ENCODE measurements at regions not wholly inside any gene's neighbourhood (a gene's known extent, or its start where the extent isn't known, plus 50 kb on each side); places are given as distances from the start of the nearest gene placed in this dataset.

DNA sequence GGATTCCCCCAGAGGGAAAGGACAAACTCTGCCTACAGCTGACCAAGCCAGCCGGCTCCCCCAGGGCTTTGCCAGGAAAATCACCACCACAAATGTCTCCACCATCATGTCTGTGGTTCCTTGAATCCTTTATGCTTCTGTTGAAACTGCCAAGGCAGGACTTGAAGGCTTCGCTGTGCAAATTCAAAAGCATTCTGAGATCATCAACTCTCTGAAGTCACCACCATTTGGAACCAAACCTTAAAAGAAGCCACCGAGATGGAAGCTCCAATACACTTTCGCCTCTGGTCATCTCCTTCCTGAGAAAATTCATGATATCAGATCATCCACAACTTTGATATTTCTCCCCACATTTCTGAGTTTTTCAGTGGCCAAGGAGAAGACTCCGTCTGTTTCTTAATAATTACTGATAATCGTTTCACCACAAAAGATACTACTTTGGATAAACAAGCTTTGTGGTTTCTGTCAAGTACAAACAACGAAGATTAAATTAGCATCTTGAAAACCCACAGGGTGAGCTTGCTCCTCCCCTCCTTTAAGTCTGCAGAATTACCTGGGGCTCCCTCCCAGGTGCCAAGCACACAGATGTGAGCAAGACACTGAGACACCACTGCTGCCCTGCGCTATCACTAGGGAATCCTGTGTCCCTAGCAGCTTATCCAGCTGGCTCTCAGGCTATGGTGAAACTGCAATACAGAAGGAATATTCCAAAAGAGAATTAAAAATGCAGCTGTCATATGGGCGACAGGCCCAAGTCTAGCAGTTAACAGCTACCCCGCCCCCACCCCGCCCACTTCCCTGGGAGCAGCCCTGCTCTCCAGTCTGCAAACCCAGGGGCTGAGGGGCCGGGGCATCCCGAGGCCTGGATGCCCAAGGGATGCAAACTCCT lies 125.0 kb upstream of the TBL1X start:
- peak overlapping the region; percentile 76 for H3K27ac ChIP-seq
- H3K9me3 ChIP-seq (ENCODE audit: low read depth), result no peaks in the 10 kb centered on the region
- DNase-seq (ENCODE audit: low read depth in 1 of 2, low spot score in 1 of 2), result peak in 1 of 2 donors; percentile 50
- H3K4me1 ChIP-seq (ENCODE audit: low read depth), result peaks cover 22% of the 10 kb centered on the region
- H3K27me3 ChIP-seq, result no peaks in the 10 kb centered on the region
- H3K4me3 ChIP-seq, result no peak overlapping the region
- H3K36me3 ChIP-seq, result no peaks in the 10 kb centered on the region
- TF ChIP-seq, protein P1, sequence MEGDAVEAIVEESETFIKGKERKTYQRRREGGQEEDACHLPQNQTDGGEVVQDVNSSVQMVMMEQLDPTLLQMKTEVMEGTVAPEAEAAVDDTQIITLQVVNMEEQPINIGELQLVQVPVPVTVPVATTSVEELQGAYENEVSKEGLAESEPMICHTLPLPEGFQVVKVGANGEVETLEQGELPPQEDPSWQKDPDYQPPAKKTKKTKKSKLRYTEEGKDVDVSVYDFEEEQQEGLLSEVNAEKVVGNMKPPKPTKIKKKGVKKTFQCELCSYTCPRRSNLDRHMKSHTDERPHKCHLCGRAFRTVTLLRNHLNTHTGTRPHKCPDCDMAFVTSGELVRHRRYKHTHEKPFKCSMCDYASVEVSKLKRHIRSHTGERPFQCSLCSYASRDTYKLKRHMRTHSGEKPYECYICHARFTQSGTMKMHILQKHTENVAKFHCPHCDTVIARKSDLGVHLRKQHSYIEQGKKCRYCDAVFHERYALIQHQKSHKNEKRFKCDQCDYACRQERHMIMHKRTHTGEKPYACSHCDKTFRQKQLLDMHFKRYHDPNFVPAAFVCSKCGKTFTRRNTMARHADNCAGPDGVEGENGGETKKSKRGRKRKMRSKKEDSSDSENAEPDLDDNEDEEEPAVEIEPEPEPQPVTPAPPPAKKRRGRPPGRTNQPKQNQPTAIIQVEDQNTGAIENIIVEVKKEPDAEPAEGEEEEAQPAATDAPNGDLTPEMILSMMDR (IDR thresholded peaks at IDR 0.05; ENCODE audit: low read depth, low read length), result no peak

DNA sequence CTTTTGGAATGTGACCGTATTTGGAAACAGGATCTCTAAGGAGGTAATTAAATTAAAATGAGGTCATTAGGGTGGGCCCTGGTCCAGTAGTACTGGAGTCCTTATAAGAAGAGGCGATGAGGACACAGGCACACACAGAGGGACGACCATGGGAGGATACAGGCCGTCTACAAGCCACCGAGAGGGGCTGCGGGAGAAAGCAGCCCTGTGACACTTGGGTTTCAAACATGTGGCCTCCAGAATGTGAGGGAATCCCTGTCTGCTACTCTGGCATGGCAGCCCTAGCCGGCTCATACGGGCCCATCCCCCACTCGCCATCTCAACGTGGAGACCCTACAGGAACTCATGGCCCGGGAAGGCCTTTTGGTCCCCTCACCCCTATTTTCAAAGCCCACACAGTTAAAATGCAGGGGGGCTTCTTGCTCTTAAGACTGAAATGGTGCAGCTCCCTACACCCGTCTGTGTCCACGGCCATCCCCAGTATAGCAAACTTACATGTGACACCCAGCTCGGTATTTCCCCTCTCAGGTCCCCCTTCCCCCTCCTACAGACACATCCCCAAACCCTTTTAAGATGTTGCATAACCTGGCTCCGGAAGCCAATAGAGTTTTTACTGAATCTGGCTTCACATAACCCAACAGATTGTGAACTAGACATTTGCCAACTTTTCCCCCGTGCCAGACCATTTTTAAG lies 124.1 kb upstream of the TBL1X start:
- H3K27me3 ChIP-seq, result no peaks in the 10 kb centered on the region
- TF ChIP-seq, protein P1 (IDR thresholded peaks at IDR 0.05; ENCODE audit: low read depth, low read length), result no peak
- peaks cover 22% of the 10 kb centered on the region for H3K4me1 ChIP-seq (ENCODE audit: low read depth)
- H3K27ac ChIP-seq, result peak overlapping the region; percentile 76
- H3K36me3 ChIP-seq, result no peaks in the 10 kb centered on the region
- no peak overlapping the region for H3K4me3 ChIP-seq
- DNase-seq (ENCODE audit: low read depth in 1 of 2, low spot score in 1 of 2), result peak in 1 of 2 donors; percentile 69
- no peaks in the 10 kb centered on the region for H3K9me3 ChIP-seq (ENCODE audit: low read depth)

DNA sequence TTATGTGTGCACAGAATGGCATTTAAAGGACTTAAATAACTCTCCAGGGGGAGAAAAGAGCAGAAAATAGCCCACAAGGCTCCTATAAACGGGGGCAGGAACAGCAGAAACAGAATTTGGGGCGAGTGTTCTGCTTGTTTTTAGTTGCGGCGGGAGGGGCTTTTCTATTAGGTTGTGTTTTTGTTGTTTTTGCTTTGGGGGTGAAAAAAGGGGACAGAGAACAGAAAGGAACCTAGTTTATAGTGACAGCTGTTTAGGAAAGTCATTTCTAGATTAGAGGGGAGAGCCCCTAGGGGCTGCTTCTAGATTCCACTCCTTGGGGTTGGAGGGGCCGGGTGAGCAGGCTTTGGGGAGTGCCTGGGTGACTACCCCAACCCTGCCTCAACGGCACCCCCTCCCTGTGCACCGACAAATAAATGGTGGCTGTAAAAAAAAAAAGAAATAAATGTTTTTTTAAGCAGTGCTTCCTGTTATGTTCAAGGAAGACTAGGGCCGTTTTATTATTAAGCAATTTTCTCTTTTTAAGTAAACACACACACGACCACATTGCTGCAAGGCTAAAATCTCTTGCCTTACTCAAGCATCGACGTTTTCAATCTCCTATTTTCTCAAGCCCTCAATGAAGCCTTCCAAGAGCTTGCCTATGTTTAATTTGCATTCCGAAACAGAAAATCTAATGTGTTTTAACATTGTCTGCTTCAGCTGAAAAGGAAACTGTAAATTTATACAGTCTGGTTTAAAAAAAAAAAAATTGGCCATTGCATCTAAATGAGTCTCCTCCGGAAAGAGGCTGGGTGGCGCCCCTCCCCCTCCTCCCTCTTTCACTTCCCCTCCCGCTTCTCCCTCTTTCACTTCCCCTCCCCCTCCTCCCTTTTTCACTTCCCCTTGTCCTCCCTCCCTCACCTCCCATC lies 123.3 kb upstream of the TBL1X start:
- peaks cover 22% of the 10 kb centered on the region for H3K4me1 ChIP-seq (ENCODE audit: low read depth)
- peak overlapping the region; percentile 76 for H3K27ac ChIP-seq
- TF ChIP-seq, protein P1 (IDR thresholded peaks at IDR 0.05; ENCODE audit: low read depth, low read length), result no peak
- H3K4me3 ChIP-seq, result no peak overlapping the region
- DNase-seq (ENCODE audit: low read depth in 1 of 2, low spot score in 1 of 2), result peak; percentile 48 to 65
- H3K27me3 ChIP-seq, result no peaks in the 10 kb centered on the region
- no peaks in the 10 kb centered on the region for H3K36me3 ChIP-seq
- no peaks in the 10 kb centered on the region for H3K9me3 ChIP-seq (ENCODE audit: low read depth)

DNA sequence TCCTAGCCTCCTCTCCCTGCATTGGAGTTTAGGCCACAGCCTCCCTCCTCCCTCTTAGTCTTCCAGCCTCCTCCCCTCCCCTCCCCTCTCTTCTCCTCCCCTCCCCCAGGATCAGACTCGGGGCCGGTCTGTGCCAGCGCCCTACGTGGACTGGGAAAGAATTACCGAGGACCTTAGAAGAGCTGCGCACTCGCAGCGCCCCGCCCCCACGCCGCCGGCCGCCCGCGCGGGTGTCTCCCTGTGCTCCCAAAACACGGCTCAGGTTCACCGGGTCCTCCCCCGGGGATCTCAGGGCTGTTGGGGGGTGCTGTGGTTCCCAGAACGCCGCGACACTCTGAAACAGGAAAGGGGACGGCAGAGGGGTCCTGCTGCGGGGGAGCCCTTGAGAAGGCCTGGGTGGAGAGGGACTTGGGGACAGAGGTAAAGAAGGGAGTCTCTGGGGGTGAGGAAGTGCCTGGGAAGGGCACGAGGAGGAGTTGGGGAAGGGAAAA lies 122.3 kb upstream of the TBL1X start:
- Histone ChIP-seq H3K4me1 (ENCODE audit: low read depth) (peaks cover 22% of the 10 kb centered on the region), H3K4me3 (peak overlapping the region; percentile 61), H3K27ac (peak overlapping the region; percentile 42), H3K27me3 (no peaks in the 10 kb centered on the region), H3K36me3 (no peaks in the 10 kb centered on the region), H3K9me3 (ENCODE audit: low read depth) (no peaks in the 10 kb centered on the region)
- peak; percentile 91 to 92 for DNase-seq (ENCODE audit: low read depth in 1 of 2, low spot score in 1 of 2)
- TF ChIP-seq, protein P1 (IDR thresholded peaks at IDR 0.05; ENCODE audit: low read depth, low read length), result no peak

DNA sequence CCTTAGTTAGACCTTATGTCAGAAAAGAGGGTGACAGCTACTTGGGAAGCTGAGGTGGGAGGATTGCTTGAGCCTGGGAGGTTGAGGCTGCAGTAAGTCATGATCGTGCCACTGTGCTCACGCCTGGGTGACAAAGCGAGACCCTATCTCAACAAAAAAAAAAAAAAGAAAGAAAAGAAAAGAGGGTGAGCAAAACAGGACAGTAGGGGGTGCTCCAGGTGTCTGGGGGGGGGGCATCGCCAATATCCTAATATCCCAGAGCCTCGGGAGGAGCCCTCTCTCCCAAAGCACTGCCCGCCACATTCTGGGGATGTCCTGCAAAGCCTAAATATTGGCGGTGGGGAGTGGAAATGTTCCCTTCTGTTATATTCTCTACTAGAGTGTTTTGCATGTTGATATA lies 120.9 kb upstream of the TBL1X start:
- Histone ChIP-seq H3K4me3 (no peak overlapping the region), H3K9me3 (ENCODE audit: low read depth) (no peaks in the 10 kb centered on the region), H3K4me1 (ENCODE audit: low read depth) (peaks cover 22% of the 10 kb centered on the region), H3K36me3 (no peaks in the 10 kb centered on the region), H3K27me3 (no peaks in the 10 kb centered on the region), H3K27ac (no peak overlapping the region)
- TF ChIP-seq, protein P1 (IDR thresholded peaks at IDR 0.05; ENCODE audit: low read depth, low read length), result no peak
- no peak for DNase-seq (ENCODE audit: low read depth in 1 of 2, low spot score in 1 of 2)
